ENCODE measurements at regions not wholly inside any gene's neighbourhood (a gene's known extent, or its start where the extent isn't known, plus 50 kb on each side); places are given as distances from the start of the nearest gene placed in this dataset.

DNA sequence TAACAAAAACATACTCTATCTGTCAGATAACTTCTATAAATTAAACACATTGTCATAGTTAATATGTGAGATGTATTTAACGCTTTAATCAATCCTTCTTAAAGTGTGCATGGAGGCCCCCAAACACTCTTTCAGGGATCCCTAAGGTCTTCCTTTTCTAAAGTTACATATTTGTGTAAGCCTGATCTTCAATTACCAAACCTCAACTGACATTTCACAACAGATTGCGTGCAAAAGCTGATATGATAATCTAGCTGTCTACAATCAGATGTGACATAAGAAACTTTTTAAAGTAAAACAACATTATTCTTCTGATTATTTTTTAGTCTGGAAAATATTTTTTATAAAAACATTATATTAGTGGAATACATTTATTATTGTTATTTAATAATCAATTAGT, 1850.4 kb downstream of the OLFM4 start:
- H3K4me3 ChIP-seq = no peak overlapping the region
- H3K27me3 ChIP-seq = no peaks in the 10 kb centered on the region
- DNase-seq = no peak
- H3K36me3 ChIP-seq (replicated peaks in 1 of 2; ENCODE audit: insufficient read depth in 1 of 2, low read depth in 2 of 2) = no peaks in the 10 kb centered on the region
- ATAC-seq = no peak
- TF ChIP-seq, protein P1, sequence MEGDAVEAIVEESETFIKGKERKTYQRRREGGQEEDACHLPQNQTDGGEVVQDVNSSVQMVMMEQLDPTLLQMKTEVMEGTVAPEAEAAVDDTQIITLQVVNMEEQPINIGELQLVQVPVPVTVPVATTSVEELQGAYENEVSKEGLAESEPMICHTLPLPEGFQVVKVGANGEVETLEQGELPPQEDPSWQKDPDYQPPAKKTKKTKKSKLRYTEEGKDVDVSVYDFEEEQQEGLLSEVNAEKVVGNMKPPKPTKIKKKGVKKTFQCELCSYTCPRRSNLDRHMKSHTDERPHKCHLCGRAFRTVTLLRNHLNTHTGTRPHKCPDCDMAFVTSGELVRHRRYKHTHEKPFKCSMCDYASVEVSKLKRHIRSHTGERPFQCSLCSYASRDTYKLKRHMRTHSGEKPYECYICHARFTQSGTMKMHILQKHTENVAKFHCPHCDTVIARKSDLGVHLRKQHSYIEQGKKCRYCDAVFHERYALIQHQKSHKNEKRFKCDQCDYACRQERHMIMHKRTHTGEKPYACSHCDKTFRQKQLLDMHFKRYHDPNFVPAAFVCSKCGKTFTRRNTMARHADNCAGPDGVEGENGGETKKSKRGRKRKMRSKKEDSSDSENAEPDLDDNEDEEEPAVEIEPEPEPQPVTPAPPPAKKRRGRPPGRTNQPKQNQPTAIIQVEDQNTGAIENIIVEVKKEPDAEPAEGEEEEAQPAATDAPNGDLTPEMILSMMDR (IDR thresholded peaks at IDR 0.05) = no peak
- no peak for TF ChIP-seq POLR2A (IDR thresholded peaks at IDR 0.05)
- intact Hi-C loops (cut with DNase I) = no loop called here
- H3K27ac ChIP-seq = no peak overlapping the region
- H3K4me1 ChIP-seq = no peaks in the 10 kb centered on the region
- WGBS, 2 donors = 62 to 65% methylated on average over 2 of the region's 2 CpGs
- H3K9me3 ChIP-seq = no peaks in the 10 kb centered on the region

DNA sequence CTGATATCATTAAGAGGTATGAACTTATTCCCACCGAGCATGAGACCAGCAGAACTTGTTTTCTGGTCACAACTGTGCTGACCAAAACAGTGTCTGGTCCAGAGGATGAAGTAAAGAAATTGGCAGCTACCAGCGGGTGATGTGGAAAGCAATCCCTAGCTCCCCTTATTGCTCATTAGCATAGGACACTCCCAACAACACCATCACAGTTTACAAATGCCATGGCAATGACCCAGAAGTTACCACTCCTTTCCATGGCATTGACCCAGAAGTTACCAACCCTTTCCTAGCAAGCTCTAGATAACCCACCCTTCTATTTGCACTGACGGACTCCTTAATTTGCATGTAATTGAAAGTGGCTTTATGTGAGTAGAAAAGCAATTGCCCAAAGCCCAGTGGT, 1856.1 kb downstream of the OLFM4 start:
- no peak overlapping the region for H3K27ac ChIP-seq
- H3K4me3 ChIP-seq = no peak overlapping the region
- no peaks in the 10 kb centered on the region for H3K27me3 ChIP-seq
- H3K36me3 ChIP-seq (replicated peaks in 1 of 2; ENCODE audit: insufficient read depth in 1 of 2, low read depth in 2 of 2) = no peaks in the 10 kb centered on the region
- DNase-seq = no peak
- intact Hi-C loops (cut with DNase I) = no loop called here
- no peak for TF ChIP-seq POLR2A (IDR thresholded peaks at IDR 0.05)
- TF ChIP-seq, protein P1 (IDR thresholded peaks at IDR 0.05) = no peak
- no peaks in the 10 kb centered on the region for H3K9me3 ChIP-seq
- no peaks in the 10 kb centered on the region for H3K4me1 ChIP-seq
- WGBS, 2 donors = 66 to 69% methylated on average over 3 of the region's 3 CpGs
- no peak for ATAC-seq

GRCh38 chr13:54890976-54891375, 1862.4 kb downstream of the OLFM4 start:
- no peak overlapping the region for H3K27ac ChIP-seq
- H3K4me3 ChIP-seq = no peak overlapping the region
- TF ChIP-seq, protein P1 (IDR thresholded peaks at IDR 0.05) = no peak
- TF ChIP-seq POLR2A (IDR thresholded peaks at IDR 0.05) = no peak
- intact Hi-C loops (cut with DNase I) = no loop called here
- no peaks in the 10 kb centered on the region for H3K27me3 ChIP-seq
- H3K36me3 ChIP-seq (replicated peaks in 1 of 2; ENCODE audit: insufficient read depth in 1 of 2, low read depth in 2 of 2) = no peaks in the 10 kb centered on the region
- no peak for DNase-seq
- no peaks in the 10 kb centered on the region for H3K4me1 ChIP-seq
- 26 to 31% methylated on average over 2 of the region's 2 CpGs for WGBS, 2 donors
- H3K9me3 ChIP-seq = no peaks in the 10 kb centered on the region
- no peak for ATAC-seq

DNA sequence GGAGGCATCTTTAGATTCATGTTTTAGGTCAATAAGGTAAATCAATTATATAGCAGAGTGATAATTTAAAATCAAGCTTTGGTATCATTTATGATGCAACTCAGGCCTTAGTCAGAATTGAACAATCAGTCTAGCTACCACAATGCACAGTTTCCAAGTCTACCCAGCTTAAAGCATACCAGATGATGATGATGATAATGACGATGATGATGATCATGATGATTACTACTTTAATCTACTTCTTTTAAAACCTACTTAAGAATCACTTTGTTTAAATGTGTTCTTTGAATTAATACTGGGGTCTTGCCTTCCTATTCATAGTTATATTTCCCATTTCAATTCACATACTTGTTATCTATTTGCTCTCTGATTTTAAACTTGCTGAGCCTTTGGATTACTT, 1872.7 kb downstream of the OLFM4 start:
- H3K27ac ChIP-seq = no peak overlapping the region
- no peak for TF ChIP-seq POLR2A (IDR thresholded peaks at IDR 0.05)
- 57 to 75% methylated on average over 1 of the region's 1 CpG for WGBS, 2 donors
- no peaks in the 10 kb centered on the region for H3K36me3 ChIP-seq (replicated peaks in 1 of 2; ENCODE audit: insufficient read depth in 1 of 2, low read depth in 2 of 2)
- no peaks in the 10 kb centered on the region for H3K4me1 ChIP-seq
- H3K9me3 ChIP-seq = no peaks in the 10 kb centered on the region
- DNase-seq (no peak), ATAC-seq (no peak)
- no peaks in the 10 kb centered on the region for H3K27me3 ChIP-seq
- H3K4me3 ChIP-seq = no peak overlapping the region
- intact Hi-C loops (cut with DNase I) = no loop called here

- intact Hi-C loops (cut with DNase I) = no loop called here
Observed at GRCh38 chr13:54912367-54912766, 1883.8 kb downstream of the OLFM4 start.

More at GRCh38 chr13:54912367-54912766, 1883.8 kb downstream of the OLFM4 start:
- no peaks in the 10 kb centered on the region for H3K4me1 ChIP-seq
- no peak for ATAC-seq
- no peak overlapping the region for H3K27ac ChIP-seq
- H3K4me3 ChIP-seq = no peak overlapping the region
- H3K27me3 ChIP-seq = no peaks in the 10 kb centered on the region
- no peaks in the 10 kb centered on the region for H3K36me3 ChIP-seq (replicated peaks in 1 of 2; ENCODE audit: insufficient read depth in 1 of 2, low read depth in 2 of 2)
- TF ChIP-seq, protein P1 (IDR thresholded peaks at IDR 0.05) = no peak
- no peak for TF ChIP-seq POLR2A (IDR thresholded peaks at IDR 0.05)
- no peak for DNase-seq
- 55 to 59% methylated on average over 3 of the region's 3 CpGs for WGBS, 2 donors
- H3K9me3 ChIP-seq = no peaks in the 10 kb centered on the region
